Gastrocnemius medialis (tissue), 4 donors: ENCODE measurements at regions not wholly inside any gene's neighbourhood (a gene's known extent, or its start where the extent isn't known, plus 50 kb on each side); places are given as distances from the start of the nearest gene placed in this dataset.

ENCODE experiments used
- CTCF ChIP-seq, 5 experiments: fragments of 450-650 bp in 3 of 5; fragments of 200-600 bp in 2 of 5; sonication (generic) in 2 of 5; IDR thresholded peaks in 4 of 5; conservative IDR thresholded peaks in 1 of 5; 1 replicate in 4 of 5; 2 replicates in 1 of 5; pipeline ENCODE4 v1.5.1; 2016 to 2019; ENCODE audit warnings: antibody characterized with exemption in 5 of 5, mild to moderate bottlenecking in 3 of 5, moderate library complexity in 3 of 5
- POLR2A ChIP-seq, 2 donors: fragments of 450-650 bp; IDR thresholded peaks; one replicate each; pipeline ENCODE4 v1.6.1; 2017; ENCODE audit warnings: antibody characterized with exemption in 2 of 2, mild to moderate bottlenecking in 2 of 2, moderate library complexity in 2 of 2

- TF ChIP-seq CTCF (IDR thresholded peaks at IDR 0.05 in 4 of 5, conservative IDR thresholded peaks at IDR 0.05 in 1 of 5) = no peak
- TF ChIP-seq POLR2A (IDR thresholded peaks at IDR 0.05) = no peak
Observed at GRCh38 chr2:156797832-156798231, 361.7 kb downstream of the GPD2 start.
